ENCODE measurements at regions not wholly inside any gene's neighbourhood (a gene's known extent, or its start where the extent isn't known, plus 50 kb on each side); places are given as distances from the start of the nearest gene placed in this dataset.

DNA sequence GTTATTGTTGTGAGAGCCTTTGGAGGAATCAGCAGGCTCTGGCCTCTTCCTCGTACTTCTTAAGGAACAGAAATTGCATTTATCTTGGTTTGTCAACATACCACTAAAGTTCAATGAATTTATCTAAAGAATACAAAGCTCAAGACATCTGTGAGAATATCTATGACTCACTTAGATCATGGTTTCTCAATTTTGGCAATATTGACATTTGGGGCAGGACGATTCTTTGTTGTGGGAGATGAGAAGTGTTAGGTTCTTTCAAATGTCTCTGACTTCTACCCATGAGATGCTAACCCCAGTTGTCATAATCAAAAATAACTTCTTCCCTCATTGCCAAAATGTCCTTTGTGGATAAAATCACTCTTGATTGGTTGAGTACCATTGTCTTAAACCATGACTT is 1190.3 kb downstream of the GALC start:
- TF ChIP-seq CTCF (IDR thresholded peaks at IDR 0.05) (no peak), POLR2A (IDR thresholded peaks at IDR 0.05) (no peak)

All from right lobe of liver (tissue), 4 donors.